HTR-8/SVneo (cell line): ENCODE measurements at regions not wholly inside any gene's neighbourhood (a gene's known extent, or its start where the extent isn't known, plus 50 kb on each side); places are given as distances from the start of the nearest gene placed in this dataset.
"Not testable (repeated sequence)": the region's sequence is repeated elsewhere in the genome, so short reads cannot be mapped to it uniquely, and the experiment has no call there.

ENCODE experiments used
- DNase-seq: peaks from one replicate; pipeline ENCODE4 v3.0.0; 2011; ENCODE audit warnings: low spot score, mixed read lengths; ENCODE audit not compliant: insufficient read length
- FAIRE-seq: peaks from 2 replicates; lab custom pipeline; 2011; peaks lifted over from hg19 to GRCh38; lab: Jason Lieb, UNC

- FAIRE-seq (no peak), DNase-seq (no peak)
These were observed 273.3 kb upstream of the CCNH start for GRCh38 chr5:87686018-87686417.

- DNase-seq (no peak), FAIRE-seq (no peak)
These were observed 261.5 kb upstream of the CCNH start for GRCh38 chr5:87674235-87674634.

GRCh38 chr5:87671146-87671545 lies 258.4 kb upstream of the CCNH start:
- DNase-seq: no peak
- FAIRE-seq: no peak

DNA sequence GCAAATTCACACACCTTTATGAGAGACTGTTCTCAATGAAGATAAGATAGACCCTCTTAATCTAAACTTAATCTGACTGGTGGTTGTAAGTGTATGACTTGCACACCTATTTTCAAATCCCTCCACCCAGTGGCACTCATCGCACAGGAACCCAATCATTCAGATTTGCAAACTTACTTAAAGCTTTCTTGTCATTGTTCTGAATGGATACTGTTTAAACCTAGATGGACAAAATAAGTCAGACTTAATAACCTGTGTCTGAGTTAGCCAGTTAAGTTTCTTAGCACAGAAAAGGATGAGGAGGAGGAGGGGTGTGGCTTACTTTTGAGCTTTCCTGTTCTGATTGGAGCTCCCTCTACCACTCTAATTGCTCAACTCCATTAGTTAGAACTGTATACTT lies 252.4 kb upstream of the CCNH start:
- FAIRE-seq (no peak), DNase-seq (no peak)

DNA sequence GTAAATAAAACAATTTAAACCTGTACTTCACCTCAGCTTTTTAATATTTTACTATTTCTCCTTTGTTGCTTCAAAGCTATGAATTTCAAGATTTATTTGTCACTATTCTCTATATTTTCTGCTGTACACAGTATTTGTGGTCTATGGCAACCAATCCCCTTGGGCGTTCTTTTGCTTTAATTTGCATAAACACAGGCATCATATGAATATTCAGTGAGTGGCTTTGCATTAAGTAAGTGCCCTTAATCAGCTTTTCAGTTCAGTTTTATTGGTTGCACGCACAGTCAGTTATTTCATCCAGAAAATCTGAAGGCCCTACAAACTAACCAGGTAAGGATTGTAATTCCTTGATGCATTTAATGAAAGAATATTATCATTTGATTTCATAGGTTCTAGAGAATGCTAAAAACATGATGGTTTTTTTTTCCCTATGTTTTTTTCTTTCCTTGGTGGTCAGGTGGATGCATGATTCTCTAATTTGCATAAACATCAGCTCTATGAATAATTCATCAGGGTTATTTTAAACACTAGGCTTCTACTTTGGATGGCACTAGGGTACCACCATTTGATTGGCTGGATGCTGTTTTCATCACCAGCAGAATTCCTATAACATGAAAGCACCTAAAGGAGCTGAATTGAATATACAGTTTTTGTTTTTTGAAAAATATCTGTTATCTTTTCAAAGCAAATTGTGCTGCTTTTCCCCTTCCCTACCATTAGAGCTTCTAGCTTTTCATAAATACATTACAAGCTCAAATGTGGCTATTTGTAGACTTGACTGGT lies 249.2 kb upstream of the CCNH start:
- FAIRE-seq (no peak), DNase-seq (no peak)

GRCh38 chr5:87653242-87653641 lies 240.5 kb upstream of the CCNH start:
- FAIRE-seq: no peak
- no peak for DNase-seq

DNA sequence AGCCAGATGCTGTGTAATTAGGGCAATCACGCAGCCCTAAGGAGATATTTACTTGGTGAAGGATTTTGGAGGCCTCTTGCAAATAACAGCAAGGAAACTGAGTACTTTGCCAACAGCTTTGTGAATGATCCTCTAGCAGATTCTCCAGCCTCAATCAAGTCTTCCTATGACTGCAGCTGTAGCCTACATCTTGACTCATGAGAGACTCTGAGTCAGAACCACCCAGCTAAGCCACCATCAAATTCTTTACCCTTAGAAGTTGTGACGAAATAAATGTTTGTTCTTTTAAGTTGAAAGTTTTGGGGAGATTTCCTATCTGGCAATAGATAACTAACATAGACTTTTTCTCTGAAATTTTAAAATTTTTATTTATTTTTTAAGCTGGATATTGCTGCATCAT lies 237.6 kb upstream of the CCNH start:
- no peak for FAIRE-seq
- no peak for DNase-seq

GRCh38 chr5:87649455-87649854 lies 236.7 kb upstream of the CCNH start:
- no peak for FAIRE-seq
- no peak for DNase-seq

GRCh38 chr5:87645224-87645623 lies 232.5 kb upstream of the CCNH start:
- FAIRE-seq: no peak
- DNase-seq: no peak

DNA sequence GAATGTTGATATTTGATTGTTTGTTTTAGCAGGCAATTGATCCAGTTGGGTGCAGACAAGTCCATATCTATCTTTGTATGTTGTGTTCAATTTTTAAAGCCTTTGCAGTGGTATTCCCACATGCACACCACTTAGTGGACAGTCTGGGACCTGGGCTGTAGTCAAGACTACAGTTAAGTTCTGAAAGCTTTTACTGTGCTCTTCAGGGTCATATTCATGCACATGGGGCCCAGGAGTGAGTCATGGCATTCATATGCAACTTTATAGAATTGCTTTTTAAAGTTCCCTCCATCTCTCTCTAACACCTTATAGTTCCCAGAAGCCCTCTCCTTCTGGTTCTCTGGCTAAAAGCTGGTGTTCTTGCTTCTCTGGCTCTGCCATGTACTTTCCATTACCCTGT lies 228.2 kb upstream of the CCNH start:
- DNase-seq (no peak), FAIRE-seq (no peak)

DNA sequence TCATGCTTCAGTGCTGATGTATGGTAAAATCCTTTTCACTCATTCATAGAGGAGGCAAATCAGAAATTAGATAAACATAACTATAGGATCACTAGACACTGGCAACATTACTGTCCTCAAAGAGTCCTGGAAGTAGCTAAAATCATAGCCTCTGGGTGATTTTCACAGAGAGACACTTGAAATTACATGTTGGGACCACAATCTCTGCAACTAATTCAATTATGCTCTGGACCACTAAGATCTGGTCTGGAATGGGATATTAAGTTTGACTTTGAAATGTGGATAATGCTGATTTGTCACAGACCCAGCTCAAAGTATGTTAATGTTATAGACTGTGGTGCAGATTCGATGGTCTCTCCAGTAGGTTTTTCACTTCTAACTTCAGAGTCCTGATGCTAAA lies 214.6 kb upstream of the CCNH start:
- no peak for FAIRE-seq
- no peak for DNase-seq

DNA sequence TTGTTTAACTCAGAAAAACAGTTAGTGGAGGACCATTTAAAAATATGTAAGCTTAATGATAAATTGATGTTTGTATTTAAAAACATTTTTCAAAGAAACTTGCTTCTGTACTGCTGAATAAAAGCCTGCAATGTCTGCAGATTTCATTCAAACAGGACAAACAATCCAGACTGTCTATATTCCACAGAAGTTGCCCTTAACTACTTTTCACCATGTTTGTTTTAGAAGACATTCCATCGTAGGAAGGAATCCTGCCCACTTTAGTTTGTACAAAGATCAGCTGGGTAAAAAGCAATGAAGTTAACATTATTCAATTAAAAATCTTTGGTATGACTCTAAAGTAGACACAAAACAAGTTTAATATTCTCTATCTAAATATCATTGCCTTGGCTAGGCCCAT lies 195.7 kb upstream of the CCNH start:
- DNase-seq (no peak), FAIRE-seq (no peak)

GRCh38 chr5:87605663-87606062 lies 192.9 kb upstream of the CCNH start:
- DNase-seq (no peak), FAIRE-seq (no peak)

GRCh38 chr5:87599778-87600177 lies 187.0 kb upstream of the CCNH start:
- FAIRE-seq (no peak), DNase-seq (no peak)

- no peak for DNase-seq
- FAIRE-seq: no peak
These were observed 185.7 kb upstream of the CCNH start for GRCh38 chr5:87598460-87598859.

DNA sequence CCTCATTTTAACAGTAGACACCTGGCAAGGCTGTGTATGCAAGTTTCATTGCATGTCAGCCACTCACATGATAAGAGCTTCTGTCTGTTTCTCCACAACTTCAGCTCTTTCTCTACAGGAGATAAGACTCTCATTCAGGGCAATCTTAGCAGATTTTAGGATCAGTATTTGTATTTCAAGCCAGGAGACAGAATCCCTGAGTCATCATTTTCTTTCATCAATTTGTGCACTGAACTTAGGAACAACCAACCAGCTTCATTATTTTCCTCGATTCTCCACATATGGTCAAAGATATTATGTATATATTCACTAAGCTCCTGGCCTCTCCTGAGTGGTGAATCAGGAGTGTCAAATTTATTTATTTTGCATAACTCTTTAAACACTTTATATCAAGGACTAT lies 181.8 kb upstream of the CCNH start:
- no peak for DNase-seq
- FAIRE-seq: no peak

DNA sequence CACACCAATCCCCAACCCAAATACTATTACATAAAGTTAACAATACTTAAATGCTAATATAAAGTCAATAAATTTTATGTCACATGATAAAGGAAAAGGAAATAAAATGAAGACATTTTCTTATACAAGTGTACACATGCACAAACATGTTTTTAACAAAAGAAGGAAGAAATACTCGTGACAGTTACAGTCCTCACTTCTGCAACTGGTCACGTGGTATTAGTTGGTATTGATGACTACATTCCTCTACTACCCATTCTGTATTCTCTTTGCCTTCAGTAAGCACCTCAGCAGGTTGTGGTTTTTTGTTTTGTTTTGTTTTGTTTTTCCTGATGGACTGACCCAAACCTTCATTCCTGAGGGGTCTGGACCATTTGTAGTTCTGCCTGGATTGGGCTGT lies 176.9 kb upstream of the CCNH start:
- FAIRE-seq: no peak

GRCh38 chr5:87588316-87588715 lies 175.6 kb upstream of the CCNH start:
- FAIRE-seq: no peak
- DNase-seq: no peak

More for the DNA sequence above, 176.9 kb upstream of the CCNH start:
- no peak for DNase-seq

DNA sequence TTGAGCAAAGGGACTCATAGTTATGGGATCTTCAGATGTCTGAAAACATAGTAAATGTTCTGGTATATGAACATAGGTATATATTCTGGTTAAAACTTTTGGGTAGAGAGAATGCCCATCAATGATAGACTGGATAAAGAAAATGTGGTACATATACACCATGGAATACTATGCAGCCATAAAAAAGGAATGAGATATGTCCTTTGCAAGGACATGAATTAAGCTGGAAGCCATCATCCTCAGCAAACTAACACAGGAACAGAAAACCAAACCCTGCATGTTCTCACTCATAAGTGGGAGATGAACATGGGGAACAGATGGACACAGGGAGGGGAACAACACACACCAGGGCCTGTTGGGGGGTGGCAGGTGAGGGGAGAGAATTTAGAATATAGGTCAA lies 171.0 kb upstream of the CCNH start:
- FAIRE-seq, DNase-seq: not testable (repeated sequence)

DNA sequence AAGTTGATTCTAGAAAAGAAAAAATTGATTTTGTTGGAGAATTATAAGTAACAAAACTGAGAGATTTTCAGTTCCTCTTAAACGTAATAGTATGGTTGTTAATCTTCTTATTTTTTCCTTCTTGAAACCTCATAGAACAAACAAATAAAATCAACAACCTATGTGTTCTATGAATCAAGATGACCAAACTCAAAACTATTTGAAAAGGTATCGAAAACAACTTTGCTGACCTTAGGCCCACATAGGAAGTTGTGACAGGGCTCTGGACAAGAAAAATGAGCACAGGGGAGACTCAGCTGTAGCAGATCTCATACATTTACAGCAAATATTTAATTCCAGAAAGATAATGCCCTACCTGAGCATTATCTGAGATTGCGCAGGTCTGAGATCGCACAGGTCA lies 169.4 kb upstream of the CCNH start:
- FAIRE-seq (no peak), DNase-seq (no peak)

DNA sequence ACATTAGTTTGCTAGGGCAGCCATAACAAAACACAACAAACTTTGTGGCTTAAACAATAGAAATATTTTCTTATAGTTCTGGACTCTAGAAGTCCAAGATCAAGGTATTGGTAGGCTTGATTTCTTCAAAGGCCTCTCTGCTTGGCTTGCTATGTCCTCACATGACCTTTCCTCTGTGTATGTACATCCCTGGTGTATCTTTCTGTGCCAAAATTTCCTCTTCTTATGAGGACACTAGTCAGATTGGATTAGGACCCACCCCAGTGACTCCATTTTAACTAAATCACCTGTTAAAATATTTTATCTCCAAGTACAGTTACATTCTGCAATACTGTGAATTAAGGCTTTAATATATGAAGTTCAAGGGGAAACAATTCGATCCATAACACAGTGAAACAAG lies 168.9 kb upstream of the CCNH start:
- FAIRE-seq: no peak
- no peak for DNase-seq

- FAIRE-seq: no peak
- DNase-seq: no peak
These were observed 166.9 kb upstream of the CCNH start for GRCh38 chr5:87579678-87580077.
